IPS-15b (cell line): ENCODE measurements at regions not wholly inside any gene's neighbourhood (a gene's known extent, or its start where the extent isn't known, plus 50 kb on each side); places are given as distances from the start of the nearest gene placed in this dataset.
"Not testable (repeated sequence)": the region's sequence is repeated elsewhere in the genome, so short reads cannot be mapped to it uniquely, and the experiment has no call there.

Experiments
- H3K27me3 ChIP-seq: one replicate; pipeline ENCODE4 v1.6.1; 2013; ENCODE audit warnings: low read length; ENCODE audit not compliant: control insufficient read depth, insufficient read depth
- H3K36me3 ChIP-seq: one replicate; pipeline ENCODE4 v1.6.1; 2013; ENCODE audit warnings: low read length; ENCODE audit not compliant: control insufficient read depth, insufficient read depth
- H3K4me1 ChIP-seq: one replicate; pipeline ENCODE4 v1.6.1; 2013; ENCODE audit warnings: mild to moderate bottlenecking, low read length; ENCODE audit not compliant: control insufficient read depth, insufficient read depth
- H3K4me3 ChIP-seq: one replicate; pipeline ENCODE4 v1.5.1; 2013; ENCODE audit warnings: low read depth, low read length
- H3K9ac ChIP-seq: one replicate; pipeline ENCODE4 v1.6.1; 2013; ENCODE audit warnings: low read depth, mild to moderate bottlenecking, low read length
- H3K9me3 ChIP-seq: one replicate; pipeline ENCODE4 v1.6.1; 2013; ENCODE audit warnings: mild to moderate bottlenecking, low read length; ENCODE audit not compliant: control insufficient read depth, insufficient read depth

DNA sequence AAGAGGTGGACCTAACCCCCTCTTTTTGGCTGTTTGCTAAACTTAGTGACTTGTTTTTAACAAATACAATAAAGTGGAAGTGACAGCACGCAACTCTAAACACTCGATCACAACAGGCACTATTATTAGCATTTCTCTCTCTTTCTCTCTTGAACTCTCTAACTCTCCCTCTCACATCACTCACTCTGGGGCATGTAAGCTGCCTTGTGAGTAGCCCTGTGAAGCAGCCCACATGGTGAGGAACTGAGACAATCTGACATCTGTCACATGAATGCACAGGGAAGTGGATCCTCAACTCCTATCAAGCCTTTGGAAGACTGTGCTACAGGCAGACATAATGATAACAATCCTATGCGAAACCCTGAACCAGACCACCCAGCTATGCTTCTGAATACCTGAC is 609.0 kb upstream of the CNTN5 start:
- no peaks in the 10 kb centered on the region for H3K9me3 ChIP-seq
- no peak overlapping the region for H3K4me3 ChIP-seq
- peaks cover 4% of the 10 kb centered on the region for H3K4me1 ChIP-seq
- no peak overlapping the region for H3K9ac ChIP-seq
- no peaks in the 10 kb centered on the region for H3K27me3 ChIP-seq
- H3K36me3 ChIP-seq = no peaks in the 10 kb centered on the region

DNA sequence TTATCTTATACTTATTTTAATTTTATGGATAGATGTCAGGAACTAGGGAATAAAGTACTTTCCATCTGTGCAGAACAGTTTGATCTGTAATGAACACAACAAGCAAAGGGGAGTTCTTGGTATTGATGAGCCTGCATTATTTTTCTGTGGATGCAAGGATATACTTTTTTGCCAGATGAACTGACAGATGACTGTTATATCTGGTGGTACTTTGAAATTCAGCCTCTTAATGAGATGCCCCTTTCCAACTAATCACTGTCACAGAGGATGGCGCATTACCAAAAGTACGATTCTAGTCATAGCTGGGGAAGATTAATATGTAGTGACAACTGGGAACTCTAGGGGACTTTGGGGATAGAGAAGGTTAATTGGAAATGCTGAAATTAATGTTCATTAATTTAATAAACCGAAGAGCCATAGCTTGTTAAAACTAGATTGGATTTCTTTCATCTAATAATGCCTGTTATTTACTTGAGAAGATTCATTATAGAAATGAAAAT is 603.4 kb upstream of the CNTN5 start:
- Histone ChIP-seq H3K4me1 (no peaks in the 10 kb centered on the region), H3K27me3 (no peaks in the 10 kb centered on the region), H3K9me3 (no peaks in the 10 kb centered on the region), H3K9ac (no peak overlapping the region), H3K36me3 (no peaks in the 10 kb centered on the region), H3K4me3 (no peak overlapping the region)

DNA sequence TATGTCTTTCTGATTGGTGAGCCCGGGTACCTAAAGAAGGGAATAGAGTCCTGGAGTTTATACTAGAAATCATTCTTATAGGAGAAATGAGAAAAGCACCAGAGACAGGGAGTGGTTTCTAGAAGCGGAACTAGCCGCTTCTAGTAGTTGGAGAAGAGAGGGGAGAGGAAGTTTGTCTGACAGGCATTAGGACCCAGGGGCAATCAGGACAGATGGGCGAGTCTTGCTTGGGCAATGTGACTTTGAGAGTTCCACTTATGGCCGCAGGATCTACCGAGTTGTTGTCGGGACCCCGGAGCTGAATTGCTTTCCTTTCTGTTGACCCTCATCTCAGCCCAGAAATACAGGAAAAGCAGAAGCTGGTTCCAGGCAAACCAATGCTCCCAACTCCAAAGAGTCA is 596.8 kb upstream of the CNTN5 start:
- no peaks in the 10 kb centered on the region for H3K27me3 ChIP-seq
- no peak overlapping the region for H3K4me3 ChIP-seq
- H3K9ac ChIP-seq = no peak overlapping the region
- no peaks in the 10 kb centered on the region for H3K9me3 ChIP-seq
- no peaks in the 10 kb centered on the region for H3K36me3 ChIP-seq
- H3K4me1 ChIP-seq = no peaks in the 10 kb centered on the region

DNA sequence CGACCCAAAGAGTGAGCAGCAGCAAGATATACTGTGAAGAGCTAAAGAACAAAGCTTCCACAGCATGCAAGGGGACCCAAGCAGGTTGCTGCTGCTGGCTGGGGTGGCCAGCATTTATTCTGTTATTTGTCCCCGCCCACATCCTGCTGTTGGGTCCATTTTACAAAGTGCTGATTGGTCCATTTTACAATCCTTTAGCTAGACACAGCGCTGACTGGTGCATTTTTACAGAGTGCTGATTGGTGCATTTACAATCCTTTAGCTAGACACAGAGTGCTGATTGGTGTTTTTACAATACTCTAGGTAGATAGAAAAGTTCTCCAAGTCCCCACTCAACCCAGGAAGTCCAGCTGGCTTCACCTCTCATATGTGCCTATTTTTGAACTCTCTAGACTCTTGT is 596.0 kb upstream of the CNTN5 start:
- H3K27me3 ChIP-seq, H3K4me3 ChIP-seq, H3K9me3 ChIP-seq, H3K9ac ChIP-seq, H3K4me1 ChIP-seq, H3K36me3 ChIP-seq: not testable (repeated sequence)

DNA sequence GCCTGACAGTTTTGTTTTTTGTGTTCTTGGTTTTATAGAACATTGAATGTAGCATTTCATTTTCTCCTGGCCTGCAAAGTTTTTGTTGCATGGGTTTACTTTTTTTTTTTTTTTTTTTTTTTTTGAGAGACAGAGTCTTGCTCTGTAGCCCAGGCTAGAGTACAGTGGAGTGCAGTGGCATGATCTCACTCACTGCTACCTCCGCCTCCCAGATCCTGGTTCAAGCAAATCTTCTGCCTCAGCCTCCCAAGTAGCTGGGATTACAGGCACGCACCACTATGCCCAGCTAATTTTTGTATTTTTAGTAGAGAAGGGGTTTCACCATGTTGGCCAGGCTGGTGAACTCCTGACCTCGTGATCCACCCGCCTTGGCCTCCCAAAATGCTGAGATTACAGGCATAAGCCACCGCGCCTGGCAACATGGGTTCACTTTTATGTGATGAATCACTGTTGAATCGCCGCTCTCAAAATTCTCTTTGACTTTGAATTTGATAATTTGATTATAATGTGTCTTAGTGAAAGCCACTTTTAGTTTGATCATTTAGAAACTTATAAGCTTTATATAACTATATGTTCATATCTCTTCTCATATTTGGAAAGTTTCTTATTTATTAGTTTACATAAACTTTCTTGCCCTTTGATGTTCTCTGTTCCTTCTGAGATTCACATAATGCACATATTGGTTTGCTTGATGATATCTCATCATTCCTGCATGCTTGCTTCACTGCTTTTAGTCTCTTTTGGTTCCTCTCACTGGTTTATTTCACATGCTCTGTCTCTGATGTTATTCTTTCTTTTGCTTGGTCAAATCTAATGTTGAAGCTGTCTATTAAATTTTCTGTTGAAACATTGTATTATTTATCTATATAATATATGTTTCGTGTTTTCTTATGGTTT is 589.0 kb upstream of the CNTN5 start:
- Histone ChIP-seq H3K9ac (no peak overlapping the region), H3K4me3 (no peak overlapping the region), H3K36me3 (no peaks in the 10 kb centered on the region), H3K9me3 (no peaks in the 10 kb centered on the region), H3K4me1 (no peaks in the 10 kb centered on the region), H3K27me3 (no peaks in the 10 kb centered on the region)

DNA sequence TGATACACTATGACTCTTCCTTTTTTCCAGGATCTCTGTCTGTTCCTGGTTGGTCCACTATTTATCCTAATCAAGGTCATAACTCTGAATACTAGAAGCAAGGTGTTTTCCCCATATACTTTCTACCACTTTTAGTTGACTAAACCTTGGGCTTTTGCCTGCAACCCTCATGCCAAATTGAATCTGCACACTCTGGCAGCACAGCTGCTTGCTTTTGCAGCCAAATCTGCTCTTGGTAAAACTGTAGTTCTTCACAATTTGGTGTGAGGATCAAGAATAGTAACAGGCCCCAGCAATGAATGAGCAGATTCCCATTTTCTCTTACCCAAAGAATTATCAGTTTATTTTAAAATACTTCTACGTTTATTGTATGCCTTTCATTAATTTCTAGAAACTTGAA is 586.5 kb upstream of the CNTN5 start:
- Histone ChIP-seq H3K9ac (no peak overlapping the region), H3K4me1 (no peaks in the 10 kb centered on the region), H3K9me3 (no peaks in the 10 kb centered on the region), H3K36me3 (no peaks in the 10 kb centered on the region), H3K4me3 (no peak overlapping the region), H3K27me3 (no peaks in the 10 kb centered on the region)

DNA sequence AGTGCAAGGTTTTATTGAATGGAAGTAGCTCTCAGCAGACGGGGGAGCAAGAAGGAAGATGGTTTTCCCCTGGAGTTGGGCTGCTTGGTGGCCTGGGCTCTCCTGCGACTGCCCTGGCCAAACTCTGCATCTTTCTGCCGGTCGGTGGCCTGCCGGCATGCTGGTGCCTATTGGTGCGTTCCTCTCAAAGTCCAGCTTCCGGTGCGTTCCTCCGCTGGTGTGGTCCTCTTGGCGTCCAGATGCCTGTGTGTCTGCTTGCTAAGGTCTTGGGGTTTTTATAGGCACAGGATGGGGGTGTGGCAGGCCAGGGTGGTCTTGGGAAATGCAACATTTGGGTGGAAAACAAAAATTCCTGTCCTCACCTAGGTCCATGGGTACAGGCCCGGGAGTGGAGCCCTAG is 567.4 kb upstream of the CNTN5 start:
- H3K9me3 ChIP-seq = no peaks in the 10 kb centered on the region
- H3K4me3 ChIP-seq = no peak overlapping the region

DNA sequence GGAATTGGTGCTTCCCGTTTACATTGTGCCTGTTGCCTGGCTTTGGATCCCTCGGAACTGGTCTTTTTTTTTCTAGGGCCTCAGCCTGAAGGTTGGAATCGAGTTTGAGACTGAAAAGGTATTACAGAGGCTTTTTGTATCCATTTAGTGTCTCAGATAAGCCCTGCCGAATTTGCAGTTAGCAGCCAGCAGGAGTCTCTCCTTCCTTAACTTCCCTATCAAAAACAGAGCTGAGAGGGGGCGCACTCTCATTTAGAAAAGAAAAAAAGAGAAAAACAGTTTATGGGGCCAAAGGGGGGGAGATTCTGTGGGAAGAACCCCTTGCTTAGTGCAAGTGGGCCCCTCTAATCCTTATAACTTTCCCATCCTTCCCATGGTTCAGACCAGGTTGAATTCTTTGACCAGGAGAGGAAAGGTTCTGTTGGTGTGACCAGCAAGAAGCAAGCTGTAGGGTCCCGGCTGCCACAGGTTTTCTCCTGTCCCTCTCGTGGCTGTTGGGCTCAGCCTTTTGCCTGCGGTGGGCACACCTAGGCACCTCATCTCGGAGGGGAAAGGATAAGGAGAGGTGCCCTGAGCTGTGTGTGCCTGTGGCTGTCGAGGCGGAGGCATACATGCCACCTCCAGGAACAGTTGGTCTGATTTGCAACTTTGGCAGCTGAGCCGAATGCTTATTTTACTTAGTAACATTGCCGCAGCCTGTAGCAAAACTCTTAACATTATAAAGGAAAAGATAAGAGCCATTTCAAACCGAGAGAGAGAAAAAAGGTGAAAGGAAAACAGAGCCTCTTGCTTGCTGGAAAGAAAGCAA is 565.0 kb upstream of the CNTN5 start:
- Histone ChIP-seq H3K4me1 (no peaks in the 10 kb centered on the region), H3K9ac (no peak overlapping the region), H3K4me3 (no peak overlapping the region), H3K27me3 (no peaks in the 10 kb centered on the region), H3K9me3 (no peaks in the 10 kb centered on the region), H3K36me3 (no peaks in the 10 kb centered on the region)

More for the DNA sequence above, 567.4 kb upstream of the CNTN5 start:
- no peaks in the 10 kb centered on the region for H3K36me3 ChIP-seq
- H3K27me3 ChIP-seq = no peaks in the 10 kb centered on the region
- no peaks in the 10 kb centered on the region for H3K4me1 ChIP-seq
- no peak overlapping the region for H3K9ac ChIP-seq

DNA sequence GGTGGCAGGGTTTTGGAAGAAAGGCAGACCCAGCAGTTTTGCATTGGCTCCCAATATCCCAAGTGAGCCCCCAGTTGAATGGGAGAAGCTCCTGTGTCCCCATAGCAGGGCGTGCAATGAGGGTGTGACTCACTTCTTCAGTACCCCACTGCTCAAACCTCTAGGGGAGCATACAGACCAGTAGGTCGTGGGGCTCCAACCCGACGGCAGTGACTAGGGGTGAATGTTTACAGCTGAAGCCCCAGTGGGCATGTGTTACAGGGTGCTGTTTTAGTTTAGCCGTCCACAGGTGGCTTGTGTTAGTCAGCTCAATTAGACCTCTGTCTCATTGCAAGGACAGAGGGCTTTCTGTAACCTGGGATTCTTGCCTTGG is 564.5 kb upstream of the CNTN5 start:
- Histone ChIP-seq H3K4me3 (no peak overlapping the region), H3K36me3 (no peaks in the 10 kb centered on the region), H3K9me3 (no peaks in the 10 kb centered on the region), H3K9ac (no peak overlapping the region), H3K27me3 (no peaks in the 10 kb centered on the region), H3K4me1 (no peaks in the 10 kb centered on the region)

DNA sequence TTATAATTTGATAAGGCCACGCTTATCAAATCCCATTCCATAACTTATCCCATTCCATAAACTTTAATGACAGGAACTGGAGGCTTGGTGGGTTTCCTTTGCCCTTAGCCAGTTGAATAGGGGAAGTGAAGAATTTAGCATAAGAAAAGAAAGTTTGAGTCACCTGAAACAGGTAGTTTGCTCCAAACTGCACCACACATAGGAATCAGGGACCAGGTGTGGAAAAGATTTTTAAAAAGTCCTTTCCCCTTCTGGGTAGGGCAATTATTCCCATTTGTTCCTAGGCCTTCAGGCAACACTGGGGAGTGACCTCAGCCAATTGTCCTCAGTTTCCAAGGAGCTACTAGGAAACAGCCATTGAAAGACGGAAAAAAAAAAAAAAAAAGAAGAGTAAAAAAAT is 525.7 kb upstream of the CNTN5 start:
- no peak overlapping the region for H3K9ac ChIP-seq
- H3K4me3 ChIP-seq = no peak overlapping the region
- no peaks in the 10 kb centered on the region for H3K4me1 ChIP-seq
- H3K36me3 ChIP-seq = no peaks in the 10 kb centered on the region
- H3K27me3 ChIP-seq = no peaks in the 10 kb centered on the region
- H3K9me3 ChIP-seq = no peaks in the 10 kb centered on the region

DNA sequence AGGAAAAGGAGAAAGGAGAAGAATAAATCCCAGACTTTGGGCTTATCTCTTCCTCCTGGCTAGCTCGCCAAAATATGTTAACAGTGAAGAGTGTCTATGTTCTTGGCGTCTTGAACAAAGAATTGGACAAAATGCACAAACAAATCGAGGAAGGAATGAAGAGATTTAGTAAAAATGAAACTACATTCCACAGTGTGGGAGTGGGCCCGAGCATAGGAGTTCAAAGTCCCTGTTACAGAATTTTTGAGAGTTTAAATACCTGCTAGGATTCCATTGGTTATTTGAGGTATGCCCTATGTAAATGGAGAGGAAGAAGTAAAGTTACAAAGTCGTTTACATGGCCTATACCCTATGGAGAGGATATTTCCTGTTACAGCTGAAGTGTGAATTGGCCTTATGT is 525.1 kb upstream of the CNTN5 start:
- Histone ChIP-seq H3K4me3 (no peak overlapping the region), H3K36me3 (no peaks in the 10 kb centered on the region), H3K9ac (no peak overlapping the region), H3K9me3 (no peaks in the 10 kb centered on the region), H3K27me3 (no peaks in the 10 kb centered on the region), H3K4me1 (no peaks in the 10 kb centered on the region)

DNA sequence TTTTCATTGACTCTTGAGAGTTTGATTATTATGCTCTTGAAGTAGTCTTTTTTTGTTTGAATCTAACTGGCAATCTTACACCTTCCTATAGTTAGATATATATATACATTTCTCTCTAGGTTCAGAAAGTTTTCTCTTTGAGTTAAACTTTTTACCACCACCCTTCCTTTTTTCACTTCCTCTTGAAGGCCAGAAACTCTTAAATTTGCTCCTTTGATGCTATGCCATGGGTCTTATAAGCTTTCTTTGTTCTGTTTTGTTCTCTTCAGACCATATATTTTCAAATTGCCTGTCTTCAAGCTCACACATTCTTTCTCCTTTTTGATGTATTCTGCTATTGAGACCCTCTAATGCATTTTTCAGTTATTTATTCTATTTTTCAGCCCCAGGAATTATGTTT is 513.5 kb upstream of the CNTN5 start:
- Histone ChIP-seq H3K9ac (no peak overlapping the region), H3K36me3 (no peaks in the 10 kb centered on the region)

More for the DNA sequence above, 513.5 kb upstream of the CNTN5 start:
- H3K9me3 ChIP-seq = no peaks in the 10 kb centered on the region
- peaks cover 8% of the 10 kb centered on the region for H3K4me1 ChIP-seq
- no peaks in the 10 kb centered on the region for H3K27me3 ChIP-seq
- no peak overlapping the region for H3K4me3 ChIP-seq
